ENCODE measurements at regions not wholly inside any gene's neighbourhood (a gene's known extent, or its start where the extent isn't known, plus 50 kb on each side); places are given as distances from the start of the nearest gene placed in this dataset.
"Not testable (repeated sequence)": the region's sequence is repeated elsewhere in the genome, so short reads cannot be mapped to it uniquely, and the experiment has no call there.

GRCh38 chr3:35262406-35262805 lies 376.9 kb upstream of the ARPP21 start (continued):
- TF ChIP-seq CTCF (conservative IDR thresholded peaks at IDR 0.05; ENCODE audit: low read depth in 2 of 2) (no peak), EZH2phosphoT487 (IDR thresholded peaks at IDR 0.05; ENCODE audit: unreplicated experiment) (no peak), JUNB (IDR thresholded peaks at IDR 0.05; ENCODE audit: unreplicated experiment) (no peak), ETS1 (IDR thresholded peaks at IDR 0.05) (no peak), ZNF114 (CRISPR knock-in tag; IDR thresholded peaks at IDR 0.05) (no peak)

GRCh38 chr3:35263477-35263876 lies 375.8 kb upstream of the ARPP21 start:
- H3K36me3 ChIP-seq (ENCODE audit: insufficient read depth), result no peaks in the 10 kb centered on the region
- no peak for DNase-seq (ENCODE audit: low spot score)
- Mint-ChIP-seq H3K36me3 (ENCODE audit: low read depth) (no peaks in the 10 kb centered on the region), H3K4me1 (no peaks in the 10 kb centered on the region), H3K27ac (no peak overlapping the region), H3K27me3 (ENCODE audit: insufficient read depth, low read depth, poor library complexity) (no peaks in the 10 kb centered on the region), H3K4me3 (no peak overlapping the region), H3K9me3 (no peaks in the 10 kb centered on the region)
- no peaks in the 10 kb centered on the region for H3K79me2 ChIP-seq (replicated peaks; ENCODE audit: insufficient read depth)
- H2AFZ ChIP-seq, result no peak overlapping the region
- H4K20me1 ChIP-seq (replicated peaks; ENCODE audit: insufficient read depth), result no peaks in the 10 kb centered on the region
- no peaks in the 10 kb centered on the region for H3F3A ChIP-seq (replicated peaks; ENCODE audit: low read depth)
- H3K4me1 ChIP-seq (ENCODE audit: insufficient read depth), result no peaks in the 10 kb centered on the region
- H3K9me2 ChIP-seq (ENCODE audit: insufficient read depth), result no peaks in the 10 kb centered on the region
- H3K27me3 ChIP-seq (ENCODE audit: insufficient read depth), result no peaks in the 10 kb centered on the region
- no peak overlapping the region for H3K27ac ChIP-seq (ENCODE audit: low read depth)
- no peak for ATAC-seq
- no peak overlapping the region for H3K4me3 ChIP-seq
- TF ChIP-seq ZNF331 (CRISPR knock-in tag; IDR thresholded peaks at IDR 0.05; ENCODE audit: low read depth), result no peak
- H3K4me2 ChIP-seq, result no peak overlapping the region

- not testable (repeated sequence) for H3K27me3 ChIP-seq (ENCODE audit: insufficient read depth); H4K20me1 ChIP-seq (replicated peaks; ENCODE audit: insufficient read depth); H3K79me2 ChIP-seq (replicated peaks; ENCODE audit: insufficient read depth); H3K27me3 Mint-ChIP-seq (ENCODE audit: insufficient read depth, low read depth, poor library complexity); H3K36me3 ChIP-seq (ENCODE audit: insufficient read depth); ATAC-seq; DNase-seq (ENCODE audit: low spot score); H3K4me1 ChIP-seq (ENCODE audit: insufficient read depth); H3K4me2 ChIP-seq; H3F3A ChIP-seq (replicated peaks; ENCODE audit: low read depth); H3K4me3 Mint-ChIP-seq; H3K27ac Mint-ChIP-seq; H3K36me3 Mint-ChIP-seq (ENCODE audit: low read depth); H3K9me2 ChIP-seq (ENCODE audit: insufficient read depth); H3K4me1 Mint-ChIP-seq; H3K27ac ChIP-seq (ENCODE audit: low read depth); H3K9me3 Mint-ChIP-seq; H3K4me3 ChIP-seq
- H2AFZ ChIP-seq, result peak overlapping the region; percentile 63; the same call in 1 of the 2 replicates
These were observed 373.3 kb upstream of the ARPP21 start for GRCh38 chr3:35266065-35266464.

GRCh38 chr3:35275768-35276167 lies 363.6 kb upstream of the ARPP21 start:
- Mint-ChIP-seq H3K4me1 (no peaks in the 10 kb centered on the region), H3K27ac (no peak overlapping the region)
- no peak overlapping the region for H3K27ac ChIP-seq (ENCODE audit: low read depth)
- no peak for TF ChIP-seq REST (IDR thresholded peaks at IDR 0.05; ENCODE audit: unreplicated experiment)
- no peak for TF ChIP-seq ZNF114 (CRISPR knock-in tag; IDR thresholded peaks at IDR 0.05)
- no peak for TF ChIP-seq POLR2AphosphoS5 (IDR thresholded peaks at IDR 0.05; ENCODE audit: low read depth)

More at GRCh38 chr3:35275768-35276167, 363.6 kb upstream of the ARPP21 start:
- Histone ChIP-seq H4K20me1 (replicated peaks; ENCODE audit: insufficient read depth) (no peaks in the 10 kb centered on the region), H3K36me3 (ENCODE audit: insufficient read depth) (no peaks in the 10 kb centered on the region), H3F3A (replicated peaks; ENCODE audit: low read depth) (no peaks in the 10 kb centered on the region), H3K9me2 (ENCODE audit: insufficient read depth) (peaks cover 19% of the 10 kb centered on the region), H3K4me2 (no peak overlapping the region), H2AFZ (no peak overlapping the region), H3K4me1 (ENCODE audit: insufficient read depth) (no peaks in the 10 kb centered on the region), H3K27me3 (ENCODE audit: insufficient read depth) (no peaks in the 10 kb centered on the region), H3K4me3 (no peak overlapping the region), H3K79me2 (replicated peaks; ENCODE audit: insufficient read depth) (no peaks in the 10 kb centered on the region)
- no peaks in the 10 kb centered on the region; the same call in 2 of the 3 replicates for H3K9me3 Mint-ChIP-seq
- DNase-seq (ENCODE audit: low spot score) (no peak), ATAC-seq (no peak)
- no peaks in the 10 kb centered on the region for H3K36me3 Mint-ChIP-seq (ENCODE audit: low read depth)
- no peaks in the 10 kb centered on the region for H3K27me3 Mint-ChIP-seq (ENCODE audit: insufficient read depth, low read depth, poor library complexity)
- no peak overlapping the region for H3K4me3 Mint-ChIP-seq

Measured in GM23338 (cell line).